ENCODE measurements at regions not wholly inside any gene's neighbourhood (a gene's known extent, or its start where the extent isn't known, plus 50 kb on each side); places are given as distances from the start of the nearest gene placed in this dataset.

DNA sequence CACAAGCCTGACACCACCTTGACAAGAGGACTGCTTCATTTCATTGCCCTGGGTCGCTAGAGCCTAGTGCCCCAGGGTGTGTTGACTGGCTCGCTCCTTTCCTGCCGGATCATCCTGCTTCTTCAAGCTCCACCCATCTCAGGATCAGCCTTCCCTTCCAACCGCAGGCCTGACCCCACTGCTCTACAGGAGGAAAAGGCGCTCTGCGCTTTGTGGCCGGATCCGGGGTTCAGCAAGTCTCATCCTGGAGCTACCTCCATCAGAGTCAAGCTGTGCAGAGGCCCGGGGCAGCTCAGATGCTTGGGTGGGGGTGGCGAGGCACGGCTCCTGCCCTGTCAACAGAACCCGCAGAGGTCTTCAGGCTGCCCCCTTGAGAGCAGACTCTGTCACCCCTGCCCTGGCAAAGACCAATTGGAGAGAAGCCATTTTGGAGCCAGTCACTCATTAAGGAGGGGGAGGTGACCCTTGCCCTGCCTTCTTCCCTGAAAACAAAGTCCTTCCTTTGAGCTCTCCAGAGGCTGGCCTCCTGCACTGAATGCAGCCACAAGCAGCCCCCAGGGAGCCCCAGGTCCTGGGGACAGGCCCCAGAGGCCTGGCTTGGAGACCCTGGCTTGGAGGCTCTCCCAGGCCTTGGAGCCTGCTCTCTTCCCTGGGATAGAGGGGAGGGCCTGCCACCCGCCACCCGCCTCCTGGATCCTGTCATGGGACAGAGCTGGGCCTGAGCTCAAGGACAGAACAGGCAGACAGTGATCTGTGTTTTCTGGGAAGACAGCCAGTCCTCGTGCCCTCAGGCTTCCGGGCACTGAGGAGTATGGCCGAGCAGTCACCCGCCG, 80.3 kb downstream of the CPN2 start:
- DNase-seq (ENCODE audit: low read depth) = no peak
- TF ChIP-seq, protein P1, sequence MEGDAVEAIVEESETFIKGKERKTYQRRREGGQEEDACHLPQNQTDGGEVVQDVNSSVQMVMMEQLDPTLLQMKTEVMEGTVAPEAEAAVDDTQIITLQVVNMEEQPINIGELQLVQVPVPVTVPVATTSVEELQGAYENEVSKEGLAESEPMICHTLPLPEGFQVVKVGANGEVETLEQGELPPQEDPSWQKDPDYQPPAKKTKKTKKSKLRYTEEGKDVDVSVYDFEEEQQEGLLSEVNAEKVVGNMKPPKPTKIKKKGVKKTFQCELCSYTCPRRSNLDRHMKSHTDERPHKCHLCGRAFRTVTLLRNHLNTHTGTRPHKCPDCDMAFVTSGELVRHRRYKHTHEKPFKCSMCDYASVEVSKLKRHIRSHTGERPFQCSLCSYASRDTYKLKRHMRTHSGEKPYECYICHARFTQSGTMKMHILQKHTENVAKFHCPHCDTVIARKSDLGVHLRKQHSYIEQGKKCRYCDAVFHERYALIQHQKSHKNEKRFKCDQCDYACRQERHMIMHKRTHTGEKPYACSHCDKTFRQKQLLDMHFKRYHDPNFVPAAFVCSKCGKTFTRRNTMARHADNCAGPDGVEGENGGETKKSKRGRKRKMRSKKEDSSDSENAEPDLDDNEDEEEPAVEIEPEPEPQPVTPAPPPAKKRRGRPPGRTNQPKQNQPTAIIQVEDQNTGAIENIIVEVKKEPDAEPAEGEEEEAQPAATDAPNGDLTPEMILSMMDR (IDR thresholded peaks at IDR 0.05; ENCODE audit: low read depth, low read length, missing control alignments) = no peak
- in situ Hi-C loops (cut with HindIII; ENCODE audit: low sequenced_read_pairs) = no loop called here
- no peak overlapping the region for H3K4me3 ChIP-seq (ENCODE audit: low read depth, low read length)

DNA sequence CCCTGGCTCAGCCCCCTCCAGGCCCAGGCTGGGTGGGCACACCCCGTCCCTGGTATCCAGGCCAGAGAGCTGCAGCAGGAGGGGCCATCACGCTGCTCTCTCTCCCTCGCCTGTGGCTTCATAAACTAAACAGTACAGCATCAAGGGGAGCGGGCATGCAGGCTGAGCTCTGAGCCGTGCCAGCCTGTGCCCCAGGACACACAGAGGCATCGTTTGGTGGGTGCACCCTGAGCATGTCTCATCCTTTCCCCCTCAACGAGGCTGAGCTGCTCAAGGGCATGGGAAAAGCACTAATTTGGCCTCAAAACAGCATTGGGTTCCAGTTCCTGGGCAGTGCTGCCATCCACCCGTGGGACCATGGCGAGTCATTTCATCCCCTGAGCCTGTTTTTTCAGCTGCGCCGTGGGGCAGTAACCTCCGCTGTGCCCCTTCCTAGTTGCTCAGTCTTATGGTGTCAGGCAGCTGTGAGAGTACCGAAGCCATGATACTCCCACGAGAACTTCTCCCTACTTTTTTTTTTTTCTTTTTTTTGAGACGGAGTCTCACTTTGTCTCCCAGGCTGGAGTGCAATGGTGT, 79.6 kb downstream of the CPN2 start:
- DNase-seq (ENCODE audit: low read depth) = no peak
- TF ChIP-seq, protein P1 (IDR thresholded peaks at IDR 0.05; ENCODE audit: low read depth, low read length, missing control alignments) = no peak
- no peak overlapping the region for H3K4me3 ChIP-seq (ENCODE audit: low read depth, low read length)
- in situ Hi-C loops (cut with HindIII; ENCODE audit: low sequenced_read_pairs) = no loop called here

DNA sequence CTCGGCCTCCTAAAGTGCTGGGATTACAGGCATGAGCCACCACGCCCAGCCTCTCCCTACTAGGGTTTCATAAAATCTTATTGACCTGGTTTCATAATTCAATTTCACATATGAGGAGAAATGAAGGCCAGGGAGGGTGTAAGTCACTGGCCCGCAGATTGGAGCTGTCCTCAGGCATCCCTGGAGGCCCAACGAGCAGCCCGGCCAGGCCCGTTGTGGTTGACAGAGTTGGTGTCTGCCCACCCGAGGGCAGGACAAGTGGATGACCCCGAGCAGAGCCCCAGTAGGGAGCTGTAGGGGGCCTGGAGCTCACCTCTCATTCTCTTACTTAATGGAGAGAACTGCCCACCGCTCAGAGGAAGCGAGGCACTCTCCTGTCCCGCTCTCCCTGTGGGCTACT, 78.9 kb downstream of the CPN2 start:
- in situ Hi-C loops (cut with HindIII; ENCODE audit: low sequenced_read_pairs) = no loop called here
- TF ChIP-seq, protein P1 (IDR thresholded peaks at IDR 0.05; ENCODE audit: low read depth, low read length, missing control alignments) = no peak
- no peak overlapping the region for H3K4me3 ChIP-seq (ENCODE audit: low read depth, low read length)
- no peak for DNase-seq (ENCODE audit: low read depth)

DNA sequence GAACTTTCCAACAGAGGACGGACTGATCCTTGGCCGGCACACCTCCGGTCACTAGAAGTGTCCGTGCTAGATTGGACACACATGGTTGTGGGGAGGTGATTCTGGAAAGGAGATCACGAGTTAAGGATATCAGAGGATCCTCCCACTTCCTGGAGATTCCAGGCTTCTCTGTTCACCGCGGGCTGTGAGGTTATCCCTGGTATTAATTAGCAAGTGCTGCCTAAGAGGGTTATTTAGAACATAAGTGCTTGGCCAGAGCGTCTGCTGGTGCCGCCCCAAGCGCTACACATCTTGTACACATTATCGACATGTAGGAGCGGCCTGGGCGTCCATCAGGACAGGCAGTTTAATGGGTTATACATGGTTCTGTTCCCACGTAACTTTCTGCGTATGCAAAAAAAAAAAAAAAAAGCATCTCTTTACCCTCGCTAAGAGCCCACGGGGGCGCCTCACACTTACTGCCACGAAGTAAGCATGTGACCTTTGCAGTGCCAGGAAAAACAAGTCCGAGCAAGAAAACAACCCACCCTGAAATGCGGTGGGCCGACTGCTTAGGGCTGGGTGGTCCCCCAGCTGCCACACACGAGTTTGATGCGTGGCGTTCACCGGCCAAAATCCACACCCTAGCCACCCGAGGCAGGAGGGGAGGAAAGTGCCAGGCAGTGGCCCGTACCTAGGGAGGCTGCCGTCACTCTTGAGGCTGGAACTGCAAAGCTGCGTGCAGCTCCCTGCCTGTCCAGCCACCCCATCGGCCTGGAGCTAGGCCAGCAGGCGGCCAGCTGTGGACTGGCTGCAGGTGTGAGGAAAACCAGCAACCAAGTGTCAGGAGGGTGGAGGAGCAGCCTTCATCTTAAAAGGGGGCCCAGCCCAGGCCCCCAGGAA, 78.0 kb downstream of the CPN2 start:
- TF ChIP-seq, protein P1 (IDR thresholded peaks at IDR 0.05; ENCODE audit: low read depth, low read length, missing control alignments) = no peak
- no peak for DNase-seq (ENCODE audit: low read depth)
- no peak overlapping the region for H3K4me3 ChIP-seq (ENCODE audit: low read depth, low read length)
- in situ Hi-C loops (cut with HindIII; ENCODE audit: low sequenced_read_pairs) = no loop called here

DNA sequence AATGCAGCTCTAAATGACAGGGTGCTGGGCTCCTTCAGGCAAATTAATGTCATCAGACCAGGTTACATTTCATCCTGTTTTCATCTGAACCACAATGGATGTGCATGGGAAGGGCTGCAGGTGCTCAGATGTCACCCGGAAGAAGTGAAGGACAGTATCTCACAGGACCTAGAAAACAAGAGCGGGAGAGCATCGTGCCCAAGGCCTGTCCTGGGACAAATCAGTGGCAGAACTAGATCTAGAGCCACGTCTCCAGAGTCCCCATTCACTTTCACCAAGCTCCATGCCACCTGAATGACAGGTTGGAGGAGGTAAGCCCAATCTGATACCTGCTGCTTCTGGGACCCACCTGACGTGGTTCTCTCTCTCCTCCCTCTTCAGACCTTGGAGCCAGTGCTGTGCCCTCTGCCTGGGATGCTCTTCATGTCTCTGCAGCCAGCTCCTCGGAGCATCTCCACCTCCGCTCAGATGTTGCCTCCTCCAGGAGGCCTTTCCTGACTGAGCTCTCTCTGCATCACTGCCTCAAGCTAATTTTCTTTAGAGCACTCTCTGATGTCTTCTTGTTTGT, 77.3 kb downstream of the CPN2 start:
- H3K4me3 ChIP-seq (ENCODE audit: low read depth, low read length) = no peak overlapping the region
- DNase-seq (ENCODE audit: low read depth) = no peak
- TF ChIP-seq, protein P1 (IDR thresholded peaks at IDR 0.05; ENCODE audit: low read depth, low read length, missing control alignments) = no peak
- in situ Hi-C loops (cut with HindIII; ENCODE audit: low sequenced_read_pairs) = no loop called here

DNA sequence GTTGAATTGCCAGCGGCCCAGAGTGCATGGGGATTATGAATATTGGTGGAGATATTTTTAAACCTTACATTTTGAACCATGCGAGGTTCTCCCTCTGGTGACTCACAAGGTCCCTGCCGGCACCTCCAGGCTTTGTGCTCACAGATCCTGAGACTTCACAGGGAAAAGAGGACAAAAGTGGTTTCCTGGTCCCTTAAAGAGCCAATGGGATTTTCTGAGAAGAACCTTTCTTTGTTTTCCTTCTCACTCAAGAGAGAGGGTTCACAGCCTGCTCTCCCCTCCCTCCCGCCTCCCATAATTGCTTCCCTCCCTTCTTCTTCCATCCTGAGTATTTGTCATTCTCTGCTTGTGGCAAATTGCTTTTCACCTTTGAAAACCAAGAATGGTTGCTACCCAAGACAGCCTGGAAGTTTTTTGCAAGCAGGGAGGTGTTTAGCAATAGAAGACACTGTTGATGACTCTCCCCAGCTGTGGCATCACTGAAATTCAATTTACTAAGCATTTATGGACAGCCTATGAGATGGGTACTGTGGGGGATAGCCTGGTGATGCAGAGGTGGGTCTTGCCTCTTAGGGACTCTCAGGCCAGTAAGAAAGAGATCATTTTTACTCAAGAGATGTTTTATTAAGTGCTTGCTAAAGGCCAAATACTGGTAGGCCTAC, 76.6 kb downstream of the CPN2 start:
- TF ChIP-seq, protein P1 (IDR thresholded peaks at IDR 0.05; ENCODE audit: low read depth, low read length, missing control alignments) = peak; percentile 16
- no peak for DNase-seq (ENCODE audit: low read depth)
- in situ Hi-C loops (cut with HindIII; ENCODE audit: low sequenced_read_pairs) = no loop called here
- H3K4me3 ChIP-seq (ENCODE audit: low read depth, low read length) = no peak overlapping the region

Measured in astrocyte of the cerebellum (primary cell).